ENCODE measurements at regions not wholly inside any gene's neighbourhood (a gene's known extent, or its start where the extent isn't known, plus 50 kb on each side); places are given as distances from the start of the nearest gene placed in this dataset.
A peak's percentile ranks its signal among the peaks of the same experiment; 100 is the strongest.

GRCh38 chr7:130941322-130942210, 207.6 kb upstream of the KLF14 start:
- no peak for TF ChIP-seq RAD21 (IDR thresholded peaks at IDR 0.05; ENCODE audit: low read depth)
- TF ChIP-seq, protein P1, sequence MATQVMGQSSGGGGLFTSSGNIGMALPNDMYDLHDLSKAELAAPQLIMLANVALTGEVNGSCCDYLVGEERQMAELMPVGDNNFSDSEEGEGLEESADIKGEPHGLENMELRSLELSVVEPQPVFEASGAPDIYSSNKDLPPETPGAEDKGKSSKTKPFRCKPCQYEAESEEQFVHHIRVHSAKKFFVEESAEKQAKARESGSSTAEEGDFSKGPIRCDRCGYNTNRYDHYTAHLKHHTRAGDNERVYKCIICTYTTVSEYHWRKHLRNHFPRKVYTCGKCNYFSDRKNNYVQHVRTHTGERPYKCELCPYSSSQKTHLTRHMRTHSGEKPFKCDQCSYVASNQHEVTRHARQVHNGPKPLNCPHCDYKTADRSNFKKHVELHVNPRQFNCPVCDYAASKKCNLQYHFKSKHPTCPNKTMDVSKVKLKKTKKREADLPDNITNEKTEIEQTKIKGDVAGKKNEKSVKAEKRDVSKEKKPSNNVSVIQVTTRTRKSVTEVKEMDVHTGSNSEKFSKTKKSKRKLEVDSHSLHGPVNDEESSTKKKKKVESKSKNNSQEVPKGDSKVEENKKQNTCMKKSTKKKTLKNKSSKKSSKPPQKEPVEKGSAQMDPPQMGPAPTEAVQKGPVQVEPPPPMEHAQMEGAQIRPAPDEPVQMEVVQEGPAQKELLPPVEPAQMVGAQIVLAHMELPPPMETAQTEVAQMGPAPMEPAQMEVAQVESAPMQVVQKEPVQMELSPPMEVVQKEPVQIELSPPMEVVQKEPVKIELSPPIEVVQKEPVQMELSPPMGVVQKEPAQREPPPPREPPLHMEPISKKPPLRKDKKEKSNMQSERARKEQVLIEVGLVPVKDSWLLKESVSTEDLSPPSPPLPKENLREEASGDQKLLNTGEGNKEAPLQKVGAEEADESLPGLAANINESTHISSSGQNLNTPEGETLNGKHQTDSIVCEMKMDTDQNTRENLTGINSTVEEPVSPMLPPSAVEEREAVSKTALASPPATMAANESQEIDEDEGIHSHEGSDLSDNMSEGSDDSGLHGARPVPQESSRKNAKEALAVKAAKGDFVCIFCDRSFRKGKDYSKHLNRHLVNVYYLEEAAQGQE (IDR thresholded peaks at IDR 0.05; ENCODE audit: low read depth): no peak
- no peak for TF ChIP-seq CTCF (IDR thresholded peaks at IDR 0.05 in 2 of 3, conservative IDR thresholded peaks at IDR 0.05 in 1 of 3; ENCODE audit: borderline replicate concordance in 1 of 3, insufficient read depth in 1 of 3, low read depth in 2 of 3, low read length in 2 of 3)
- TF ChIP-seq EZH2 (IDR thresholded peaks at IDR 0.05): no peak
- peak; percentile 52; the same call in 1 of the 2 replicates for TF ChIP-seq POLR2AphosphoS5 (IDR thresholded peaks at IDR 0.05; ENCODE audit: low read depth, low read length)
- no peak for TF ChIP-seq ELF1 (IDR thresholded peaks at IDR 0.05; ENCODE audit: borderline replicate concordance, low read depth)
